Chondrocyte (in vitro differentiated cells): ENCODE measurements at regions not wholly inside any gene's neighbourhood (a gene's known extent, or its start where the extent isn't known, plus 50 kb on each side); places are given as distances from the start of the nearest gene placed in this dataset.

Experiments
- DNase-seq: peaks from one replicate; pipeline ENCODE4 v3.0.0; 2021; ENCODE audit warnings: mixed read lengths, low spot score
- H3K27ac Mint-ChIP-seq: one replicate; pipeline ENCODE4 v1.8.0; 2021; ENCODE audit warnings: mild to moderate bottlenecking, moderate library complexity, mixed read lengths; ENCODE audit not compliant: unreplicated experiment
- H3K27me3 Mint-ChIP-seq: 2 replicates; pipeline ENCODE4 v1.8.0; 2021; ENCODE audit warnings: low read depth, mixed read lengths
- H3K36me3 Mint-ChIP-seq: 2 replicates; pipeline ENCODE4 v1.8.0; 2021; ENCODE audit warnings: low read depth, mixed read lengths
- H3K4me1 Mint-ChIP-seq: 2 replicates; pipeline ENCODE4 v1.8.0; 2021; ENCODE audit warnings: low read depth, mild to moderate bottlenecking, mixed read lengths
- H3K4me3 Mint-ChIP-seq: one replicate; pipeline ENCODE4 v1.8.0; 2021; ENCODE audit warnings: mild to moderate bottlenecking, moderate library complexity, mixed read lengths; ENCODE audit not compliant: unreplicated experiment
- H3K9me3 Mint-ChIP-seq: 2 replicates; pipeline ENCODE4 v1.8.0; 2021; ENCODE audit warnings: low read depth, mixed read lengths
- CTCF ChIP-seq: fragments of 200-600 bp; sonication (generic); IDR thresholded peaks from 2 replicates; pipeline ENCODE4 v1.5.0; 2021; ENCODE audit warnings: antibody characterized with exemption, mild to moderate bottlenecking, moderate library complexity

GRCh38 chr7:28314841-28315240 is 97.5 kb upstream of the CREB5 start:
- Mint-ChIP-seq H3K36me3 (no peaks in the 10 kb centered on the region), H3K9me3 (no peaks in the 10 kb centered on the region), H3K27me3 (peaks cover 35% of the 10 kb centered on the region), H3K4me3 (no peak overlapping the region), H3K4me1 (peaks cover 3% of the 10 kb centered on the region), H3K27ac (no peak overlapping the region)
- no peak for TF ChIP-seq CTCF
- DNase-seq, result no peak

- TF ChIP-seq CTCF, result no peak
- no peak for DNase-seq
- no peaks in the 10 kb centered on the region for H3K9me3 Mint-ChIP-seq
- H3K4me1 Mint-ChIP-seq, result peaks cover 3% of the 10 kb centered on the region
- H3K36me3 Mint-ChIP-seq, result no peaks in the 10 kb centered on the region
- peaks cover 30% of the 10 kb centered on the region for H3K27me3 Mint-ChIP-seq
- peak overlapping the region; percentile 50 for H3K27ac Mint-ChIP-seq
- H3K4me3 Mint-ChIP-seq, result no peak overlapping the region
These were observed 96.5 kb upstream of the CREB5 start for GRCh38 chr7:28315565-28316410.

- no peaks in the 10 kb centered on the region for H3K9me3 Mint-ChIP-seq
- no peak for DNase-seq
- peaks cover 3% of the 10 kb centered on the region for H3K4me1 Mint-ChIP-seq
- H3K27me3 Mint-ChIP-seq, result peaks cover 27% of the 10 kb centered on the region
- H3K4me3 Mint-ChIP-seq, result no peak overlapping the region
- H3K27ac Mint-ChIP-seq, result no peak overlapping the region
- no peak for TF ChIP-seq CTCF
- H3K36me3 Mint-ChIP-seq, result no peaks in the 10 kb centered on the region
These were observed 95.8 kb upstream of the CREB5 start for GRCh38 chr7:28316489-28316888.

- Mint-ChIP-seq H3K27me3 (peaks cover 13% of the 10 kb centered on the region), H3K27ac (no peak overlapping the region), H3K4me1 (peaks cover 3% of the 10 kb centered on the region), H3K9me3 (no peaks in the 10 kb centered on the region), H3K36me3 (no peaks in the 10 kb centered on the region), H3K4me3 (no peak overlapping the region)
- no peak for TF ChIP-seq CTCF
- no peak for DNase-seq
These were observed 94.1 kb upstream of the CREB5 start for GRCh38 chr7:28318101-28318762.

GRCh38 chr7:28323833-28324232 is 88.5 kb upstream of the CREB5 start:
- Mint-ChIP-seq H3K9me3 (no peaks in the 10 kb centered on the region), H3K4me1 (no peaks in the 10 kb centered on the region), H3K36me3 (no peaks in the 10 kb centered on the region), H3K27me3 (peaks cover 4% of the 10 kb centered on the region), H3K27ac (no peak overlapping the region), H3K4me3 (no peak overlapping the region)
- no peak for TF ChIP-seq CTCF
- no peak for DNase-seq
